B cell (primary cell): ENCODE measurements at regions not wholly inside any gene's neighbourhood (a gene's known extent, or its start where the extent isn't known, plus 50 kb on each side); places are given as distances from the start of the nearest gene placed in this dataset.

ENCODE experiments used
- CTCF ChIP-seq: fragments of 200-600 bp; IDR thresholded peaks from one replicate; pipeline ENCODE4 v1.8.0; 2022; ENCODE audit warnings: antibody characterized with exemption, mild to moderate bottlenecking
- EZH2 ChIP-seq: IDR thresholded peaks from 2 replicates; pipeline ENCODE4 v1.6.1; 2012; ENCODE audit warnings: borderline replicate concordance, low read depth, mild to moderate bottlenecking, moderate library complexity, low read length; ENCODE audit not compliant: insufficient read depth, poor library complexity, severe bottlenecking

GRCh38 chr7:142506601-142507000 lies 242.7 kb upstream of the PRSS1 start:
- TF ChIP-seq EZH2 (no peak), CTCF (no peak)
